HG02678 (cell line): ENCODE measurements at regions not wholly inside any gene's neighbourhood (a gene's known extent, or its start where the extent isn't known, plus 50 kb on each side); places are given as distances from the start of the nearest gene placed in this dataset.
"Not testable (repeated sequence)": the region's sequence is repeated elsewhere in the genome, so short reads cannot be mapped to it uniquely, and the experiment has no call there.

Source experiments
- ATAC-seq: cut with Tn5 transposase; IDR thresholded peaks from one replicate; pipeline ENCODE4 v1.9.1; 2021; ENCODE audit warnings: mild to moderate bottlenecking, moderate library complexity; ENCODE audit not compliant: unreplicated experiment

- no peak for ATAC-seq
Observed at GRCh38 chr14:106393742-106394141, 867.4 kb downstream of the TMEM121 start.

GRCh38 chr14:106395456-106396050 is 869.2 kb downstream of the TMEM121 start:
- no peak for ATAC-seq

GRCh38 chr14:106396999-106397398 is 870.6 kb downstream of the TMEM121 start:
- ATAC-seq: no peak

GRCh38 chr14:106398931-106399331 is 872.5 kb downstream of the TMEM121 start:
- not testable (repeated sequence) for ATAC-seq

GRCh38 chr14:106401316-106401715 is 874.9 kb downstream of the TMEM121 start:
- not testable (repeated sequence) for ATAC-seq

- ATAC-seq: not testable (repeated sequence)
Observed at GRCh38 chr14:106410229-106410628, 883.8 kb downstream of the TMEM121 start.

- no peak for ATAC-seq
Observed at GRCh38 chr14:106414464-106414863, 888.1 kb downstream of the TMEM121 start.

- peak; percentile 62 for ATAC-seq
Observed at GRCh38 chr14:106417224-106418049, 891.1 kb downstream of the TMEM121 start.

GRCh38 chr14:106419376-106419965 is 893.1 kb downstream of the TMEM121 start:
- no peak for ATAC-seq

GRCh38 chr14:106421431-106422033 is 895.1 kb downstream of the TMEM121 start:
- ATAC-seq: not testable (repeated sequence)

GRCh38 chr14:106422066-106422465 is 895.7 kb downstream of the TMEM121 start:
- no peak for ATAC-seq

GRCh38 chr14:106425150-106425549 is 898.8 kb downstream of the TMEM121 start:
- not testable (repeated sequence) for ATAC-seq

GRCh38 chr14:106436310-106436905 is 910.0 kb downstream of the TMEM121 start:
- ATAC-seq: no peak

- no peak for ATAC-seq
Observed at GRCh38 chr14:106442857-106443256, 916.5 kb downstream of the TMEM121 start.

GRCh38 chr14:106455026-106455425 is 928.6 kb downstream of the TMEM121 start:
- ATAC-seq: no peak

- ATAC-seq: no peak
Observed at GRCh38 chr14:106459971-106460730, 933.8 kb downstream of the TMEM121 start.

GRCh38 chr14:106460916-106461315 is 934.5 kb downstream of the TMEM121 start:
- no peak for ATAC-seq

GRCh38 chr14:106466483-106466882 is 940.1 kb downstream of the TMEM121 start:
- ATAC-seq: not testable (repeated sequence)

- ATAC-seq: not testable (repeated sequence)
Observed at GRCh38 chr14:106468869-106469268, 942.5 kb downstream of the TMEM121 start.

- not testable (repeated sequence) for ATAC-seq
Observed at GRCh38 chr14:106470028-106470427, 943.6 kb downstream of the TMEM121 start.
